ENCODE measurements at regions not wholly inside any gene's neighbourhood (a gene's known extent, or its start where the extent isn't known, plus 50 kb on each side); places are given as distances from the start of the nearest gene placed in this dataset.

- no peak for ATAC-seq
- DNase-seq, result no peak
- peaks cover 5% of the 10 kb centered on the region for H3K27me3 Mint-ChIP-seq
- H3K4me3 Mint-ChIP-seq, result no peak overlapping the region
- peaks cover 11 to 16% of the 10 kb centered on the region in 2 donors for H3K9me3 Mint-ChIP-seq
- no peaks in the 10 kb centered on the region for H3K4me1 Mint-ChIP-seq
- no peak overlapping the region for H3K27ac Mint-ChIP-seq
Measured at GRCh38 chr4:124590480-124590879, 122.1 kb downstream of the ANKRD50 start.

- H3K4me1 Mint-ChIP-seq, result no peaks in the 10 kb centered on the region
- ATAC-seq (no peak), DNase-seq (no peak)
- H3K4me3 Mint-ChIP-seq, result no peak overlapping the region
- H3K27ac Mint-ChIP-seq, result no peak overlapping the region
- peaks cover 5% of the 10 kb centered on the region for H3K27me3 Mint-ChIP-seq
- H3K9me3 Mint-ChIP-seq, result peaks cover 11 to 16% of the 10 kb centered on the region in 2 donors
Measured at GRCh38 chr4:124591637-124592036, 120.9 kb downstream of the ANKRD50 start.

- H3K4me3 Mint-ChIP-seq, result no peak overlapping the region
- no peak for ATAC-seq
- H3K9me3 Mint-ChIP-seq, result peaks cover under 1 to 10% of the 10 kb centered on the region in 2 donors
- no peak for DNase-seq
- peaks cover 5% of the 10 kb centered on the region for H3K27me3 Mint-ChIP-seq
- H3K27ac Mint-ChIP-seq, result no peak overlapping the region
- H3K4me1 Mint-ChIP-seq, result no peaks in the 10 kb centered on the region
Measured at GRCh38 chr4:124593494-124593893, 119.0 kb downstream of the ANKRD50 start.

GRCh38 chr4:124594945-124595344 lies 117.6 kb downstream of the ANKRD50 start:
- peaks cover 5% of the 10 kb centered on the region for H3K27me3 Mint-ChIP-seq

DNA sequence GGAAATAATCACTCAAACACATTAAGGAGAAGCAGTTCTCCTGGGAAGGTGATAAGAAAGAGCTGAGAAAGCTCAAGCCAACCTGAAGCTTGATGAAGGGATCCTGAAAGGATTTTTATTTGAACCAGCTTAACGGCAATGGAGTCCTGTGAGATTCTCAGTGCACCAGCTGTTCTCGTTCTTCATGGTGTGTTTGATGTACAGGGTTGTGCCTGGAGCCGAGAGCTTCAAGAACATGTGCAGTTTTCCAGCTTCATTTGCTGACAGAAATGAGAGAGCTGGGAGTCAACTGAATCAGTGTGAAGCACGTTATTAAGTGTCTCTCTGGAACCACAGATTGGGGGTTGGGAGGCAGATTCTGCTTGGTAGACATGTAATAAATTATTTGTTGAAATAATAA lies 115.7 kb downstream of the ANKRD50 start:
- peaks cover 5% of the 10 kb centered on the region for H3K27me3 Mint-ChIP-seq
- no peaks in the 10 kb centered on the region for H3K4me1 Mint-ChIP-seq
- H3K4me3 Mint-ChIP-seq, result no peak overlapping the region
- H3K27ac Mint-ChIP-seq, result no peak overlapping the region
- DNase-seq (no peak), ATAC-seq (no peak)
- H3K9me3 Mint-ChIP-seq, result no peaks in the 10 kb centered on the region

More at GRCh38 chr4:124594945-124595344, 117.6 kb downstream of the ANKRD50 start:
- Mint-ChIP-seq H3K27ac (no peak overlapping the region), H3K9me3 (no peaks in the 10 kb centered on the region), H3K4me3 (no peak overlapping the region), H3K4me1 (no peaks in the 10 kb centered on the region)
- DNase-seq, result no peak
- ATAC-seq, result no peak

DNA sequence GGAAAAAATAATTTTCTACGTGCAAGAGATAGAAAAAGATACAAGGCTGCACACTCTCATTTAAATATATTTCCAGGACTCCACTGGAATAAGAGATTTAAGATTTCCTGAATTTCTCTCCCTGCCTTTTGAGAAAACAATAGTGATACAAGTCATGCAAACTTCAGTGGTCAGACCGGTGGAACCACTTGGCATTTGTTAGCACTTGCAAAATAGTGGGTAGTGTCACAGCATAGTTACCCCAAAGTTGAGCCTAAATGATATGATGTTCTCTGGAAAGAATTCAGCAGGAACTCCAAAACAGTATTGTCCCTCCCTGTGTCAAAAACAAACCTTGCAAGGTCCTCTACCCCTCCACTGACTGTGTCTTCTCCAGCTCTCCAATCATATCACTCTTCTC lies 102.3 kb downstream of the ANKRD50 start:
- no peak overlapping the region for H3K4me3 Mint-ChIP-seq
- no peak for DNase-seq

More for the DNA sequence above, 102.3 kb downstream of the ANKRD50 start:
- Mint-ChIP-seq H3K4me1 (no peaks in the 10 kb centered on the region), H3K27ac (no peak overlapping the region), H3K27me3 (no peaks in the 10 kb centered on the region), H3K9me3 (peaks cover 0 to 8% of the 10 kb centered on the region in 2 donors)
- no peak for ATAC-seq

Data from stimulated activated naive CD8-positive, alpha-beta T cell treated with anti-CD3 and anti-CD28 coated beads, Interleukin-15, amount 100 ng/mL, for 72 hours (primary cell).